MCF 10A (cell line): ENCODE measurements at regions not wholly inside any gene's neighbourhood (a gene's known extent, or its start where the extent isn't known, plus 50 kb on each side); places are given as distances from the start of the nearest gene placed in this dataset.

Source experiments
- BruUV-seq: library from RNA; stranded (reverse); fragments of 400-500 nt; replicated peaks from 2 replicates; lab custom pipeline; 2021; lab: Mats Ljungman, UMichigan
- CTCF ChIA-PET: fragments of 300-600 bp; sonication (Branson Sonifier 250); formaldehyde crosslinking; extraction: SDS; loops from one replicate; lab custom pipeline; 2021; ENCODE audit warnings: antibody characterized with exemption, inconsistent platforms; lab: Yijun Ruan, JAX
- POLR2A ChIA-PET: fragments of 300-600, 350-650 bp; sonication (Branson Sonifier 250); formaldehyde crosslinking; extraction: SDS; loops from one replicate; lab custom pipeline; 2020; ENCODE audit warnings: antibody characterized with exemption, inconsistent platforms; lab: Yijun Ruan, JAX
- DNase-seq: peaks from one replicate; pipeline ENCODE4 v3.0.0-alpha.2; 2018; ENCODE audit not compliant: unreplicated experiment
- H3K27ac Mint-ChIP-seq: one replicate; pipeline ENCODE4 v1.8.0; 2022; ENCODE audit warnings: mild to moderate bottlenecking, low read depth, mixed read lengths; ENCODE audit not compliant: unreplicated experiment
- H3K27me3 Mint-ChIP-seq: one replicate; pipeline ENCODE4 v1.8.0; 2022; ENCODE audit warnings: mixed read lengths; ENCODE audit not compliant: insufficient read depth, unreplicated experiment
- H3K36me3 Mint-ChIP-seq: one replicate; pipeline ENCODE4 v1.8.0; 2022; ENCODE audit warnings: mild to moderate bottlenecking, moderate library complexity, mixed read lengths; ENCODE audit not compliant: insufficient read depth, unreplicated experiment
- H3K4me1 Mint-ChIP-seq: one replicate; pipeline ENCODE4 v1.8.0; 2022; ENCODE audit warnings: mixed read lengths; ENCODE audit not compliant: insufficient read depth, unreplicated experiment
- H3K4me3 Mint-ChIP-seq: one replicate; pipeline ENCODE4 v1.8.0; 2022; ENCODE audit warnings: mild to moderate bottlenecking, moderate library complexity, mixed read lengths; ENCODE audit not compliant: unreplicated experiment
- H3K9me3 Mint-ChIP-seq: one replicate; pipeline ENCODE4 v1.8.0; 2022; ENCODE audit warnings: mixed read lengths; ENCODE audit not compliant: unreplicated experiment
- CTCF ChIP-seq: fragments of 200-600 bp; IDR thresholded peaks from one replicate; pipeline ENCODE4 v1.8.0; 2022; ENCODE audit warnings: antibody characterized with exemption, mild to moderate bottlenecking; ENCODE audit not compliant: unreplicated experiment
- intact Hi-C: fragments of 100-400 bp; cut with micrococcal nuclease; formaldehyde crosslinking; loops from 2 replicates; pipeline ENCODE4 v1.14.1; 2022

GRCh38 chr1:95734560-95734959, 500.6 kb downstream of the RWDD3 start:
- POLR2A ChIA-PET: interaction anchor here (0.8 to 1.2 kb wide), 2 partner anchors 9 to 11 kb away, joined by 3 to 5 read pairs; no protein-coding TSS in a partner anchor
- Mint-ChIP-seq H3K9me3 (peaks cover 18% of the 10 kb centered on the region), H3K27me3 (no peaks in the 10 kb centered on the region), H3K27ac (no peak overlapping the region), H3K4me3 (no peak overlapping the region), H3K36me3 (no peaks in the 10 kb centered on the region), H3K4me1 (peaks cover 16% of the 10 kb centered on the region)
- intact Hi-C loops: no loop called here
- BruUV-seq: no TSS peak
- TF ChIP-seq CTCF: no peak
- CTCF ChIA-PET: interaction anchor here (0.6 to 0.9 kb wide), 3 partner anchors 8 to 73 kb away, joined by 3 read pairs; no protein-coding TSS in a partner anchor
- no peak for DNase-seq

- no TSS peak for BruUV-seq
- TF ChIP-seq CTCF: no peak
- H3K27me3 Mint-ChIP-seq: no peaks in the 10 kb centered on the region
- CTCF ChIA-PET: interaction anchor here (0.6 to 4.7 kb wide), 5 partner anchors 8 to 494 kb away, joined by 3 to 17 read pairs (median 5); no protein-coding TSS in a partner anchor
- peaks cover 28% of the 10 kb centered on the region for H3K4me1 Mint-ChIP-seq
- intact Hi-C loops: no loop called here
- H3K4me3 Mint-ChIP-seq: peak overlapping the region; percentile 11
- POLR2A ChIA-PET: interaction anchor here (0.7 to 2.8 kb wide), 8 partner anchors 7 to 34 kb away, joined by 3 to 16 read pairs (median 4); no protein-coding TSS in a partner anchor
- peaks cover 7% of the 10 kb centered on the region for H3K9me3 Mint-ChIP-seq
- no peaks in the 10 kb centered on the region for H3K36me3 Mint-ChIP-seq
- H3K27ac Mint-ChIP-seq: peak overlapping the region; percentile 90
- DNase-seq: peak; percentile 97
Observed at GRCh38 chr1:95742591-95743089, 508.6 kb downstream of the RWDD3 start.

GRCh38 chr1:95744731-95745130, 510.7 kb downstream of the RWDD3 start:
- CTCF ChIA-PET: interaction anchor here (0.5 to 1.0 kb wide), 2 partner anchors 12 to 971 kb away, joined by 3 read pairs; no protein-coding TSS in a partner anchor
- Mint-ChIP-seq H3K27me3 (no peaks in the 10 kb centered on the region), H3K27ac (no peak overlapping the region), H3K4me3 (no peak overlapping the region), H3K9me3 (no peaks in the 10 kb centered on the region), H3K36me3 (no peaks in the 10 kb centered on the region), H3K4me1 (peaks cover 28% of the 10 kb centered on the region)
- POLR2A ChIA-PET: interaction anchor here (1.5 to 2.0 kb wide), 2 partner anchors 10 to 22 kb away, joined by 4 to 6 read pairs; no protein-coding TSS in a partner anchor
- no TSS peak for BruUV-seq
- TF ChIP-seq CTCF: no peak
- no peak for DNase-seq
- intact Hi-C loops: no loop called here

GRCh38 chr1:95752515-95753381, 518.7 kb downstream of the RWDD3 start:
- no peaks in the 10 kb centered on the region for H3K4me1 Mint-ChIP-seq
- no peaks in the 10 kb centered on the region for H3K36me3 Mint-ChIP-seq
- no peak overlapping the region for H3K4me3 Mint-ChIP-seq
- no peak overlapping the region for H3K27ac Mint-ChIP-seq
- no TSS peak for BruUV-seq
- no peaks in the 10 kb centered on the region for H3K27me3 Mint-ChIP-seq
- DNase-seq: no peak
- ChIA-PET CTCF (interaction anchor here (1.0 to 1.1 kb wide), 2 partner anchors 9 to 13 kb away, joined by 3 to 5 read pairs; no protein-coding TSS in a partner anchor), POLR2A (no interaction called here)
- peaks cover 8% of the 10 kb centered on the region for H3K9me3 Mint-ChIP-seq
- no peak for TF ChIP-seq CTCF
- intact Hi-C loops: no loop called here
